Epithelial cell of proximal tubule (primary cell): ENCODE measurements at regions not wholly inside any gene's neighbourhood (a gene's known extent, or its start where the extent isn't known, plus 50 kb on each side); places are given as distances from the start of the nearest gene placed in this dataset.

Source experiments
- DNase-seq: peaks from one replicate; pipeline ENCODE4 v3.0.0-alpha.2; 2011; ENCODE audit warnings: low read depth
- H3K4me3 ChIP-seq: 2 replicates; pipeline ENCODE4 v1.5.1; 2011; ENCODE audit warnings: low read depth, mild to moderate bottlenecking, low read length
- CTCF ChIP-seq: conservative IDR thresholded peaks from 2 replicates; pipeline ENCODE4 v1.5.1; 2012; ENCODE audit warnings: low read depth, mild to moderate bottlenecking, low read length

- TF ChIP-seq CTCF, result no peak
- no peak overlapping the region for H3K4me3 ChIP-seq
- DNase-seq, result no peak
These were observed 1066.7 kb downstream of the GRM8 start for GRCh38 chr7:126185959-126186580.

DNA sequence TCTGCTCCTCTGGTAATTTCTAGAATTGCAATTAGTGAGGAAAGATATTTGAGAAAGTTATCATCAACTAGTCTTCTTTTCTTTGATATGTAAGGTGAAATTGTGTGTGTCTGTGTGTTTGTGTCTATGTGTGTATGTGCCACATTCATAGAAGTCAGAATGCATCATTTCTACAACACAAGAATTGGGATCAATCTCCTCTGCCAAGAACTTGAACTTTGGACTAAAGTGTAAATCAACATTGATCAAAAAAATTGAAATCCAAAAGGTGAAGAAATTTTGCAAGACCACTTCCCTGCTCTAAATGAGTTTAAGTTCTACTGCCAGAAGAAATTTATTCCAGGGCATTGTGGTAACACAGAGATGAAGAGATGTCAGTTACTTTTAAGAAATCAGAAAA, 1072.8 kb downstream of the GRM8 start:
- TF ChIP-seq CTCF, result no peak
- no peak for DNase-seq
- no peak overlapping the region for H3K4me3 ChIP-seq

DNA sequence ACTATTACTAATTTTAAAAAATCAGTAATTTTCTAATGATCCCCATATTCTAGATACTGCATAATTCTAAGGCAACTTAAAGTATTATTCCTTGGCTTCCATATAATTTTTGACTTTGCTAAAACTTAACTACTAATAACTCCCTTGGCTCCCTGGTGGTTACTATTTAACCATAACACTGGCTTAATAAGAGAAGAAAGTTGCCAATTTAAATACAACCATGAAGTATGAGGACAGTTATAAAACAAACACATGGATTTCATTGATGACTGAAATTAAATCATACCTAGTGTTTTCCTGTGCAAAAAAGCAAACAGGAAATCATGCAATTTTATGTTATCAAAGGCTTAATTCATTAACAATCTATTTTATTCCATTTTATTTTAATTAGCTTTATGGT, 1073.9 kb downstream of the GRM8 start:
- no peak for TF ChIP-seq CTCF
- no peak for DNase-seq
- H3K4me3 ChIP-seq, result no peak overlapping the region

DNA sequence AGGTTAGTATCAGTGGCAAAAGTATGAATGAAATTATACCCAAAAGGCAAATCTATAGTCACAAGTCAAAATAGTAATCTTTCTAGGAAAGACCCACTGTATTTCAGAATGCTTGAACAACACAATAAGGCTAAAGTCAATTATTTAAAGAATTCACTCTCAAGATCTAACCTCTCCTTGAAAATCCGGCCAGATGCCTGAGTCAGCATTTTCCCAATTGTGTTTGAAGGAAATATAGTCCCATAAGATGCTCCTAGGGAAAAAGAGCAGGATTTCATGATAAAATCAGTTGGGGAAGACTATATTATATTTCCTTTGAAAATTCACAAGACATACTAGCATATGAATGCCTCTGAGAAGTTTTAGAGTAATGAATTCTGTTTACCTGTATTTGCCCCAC, 1075.0 kb downstream of the GRM8 start:
- no peak overlapping the region for H3K4me3 ChIP-seq
- DNase-seq, result no peak
- TF ChIP-seq CTCF, result no peak

DNA sequence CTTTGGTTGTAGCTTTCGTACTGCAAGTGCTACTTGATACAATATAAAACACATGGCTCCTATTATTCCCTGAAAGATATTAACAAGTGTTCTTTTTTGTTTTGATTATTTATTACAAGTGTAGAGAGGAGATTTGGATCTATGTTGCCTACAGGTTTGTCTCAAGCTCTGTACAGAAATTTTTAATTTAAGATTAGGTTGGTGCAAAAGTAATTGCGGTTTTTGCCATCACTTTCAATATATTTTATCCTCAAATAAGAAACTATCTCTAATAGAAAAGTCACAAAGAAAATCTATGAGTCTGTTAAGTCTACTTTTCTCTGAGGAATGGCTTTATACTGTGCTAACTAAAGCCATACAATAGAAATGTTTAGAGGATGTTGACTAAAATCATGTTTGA, 1086.1 kb downstream of the GRM8 start:
- H3K4me3 ChIP-seq, result no peak overlapping the region
- no peak for TF ChIP-seq CTCF
- DNase-seq, result no peak

- DNase-seq, result no peak
- no peak overlapping the region for H3K4me3 ChIP-seq
- TF ChIP-seq CTCF, result no peak
These were observed 1089.1 kb downstream of the GRM8 start for GRCh38 chr7:126163647-126164046.

- DNase-seq, result no peak
- no peak overlapping the region for H3K4me3 ChIP-seq
- no peak for TF ChIP-seq CTCF
These were observed 1095.3 kb downstream of the GRM8 start for GRCh38 chr7:126157391-126157790.
